NCI-H526 treated with DMSO at 0.1 percent for 48 hours (cell line): ENCODE measurements at regions not wholly inside any gene's neighbourhood (a gene's known extent, or its start where the extent isn't known, plus 50 kb on each side); places are given as distances from the start of the nearest gene placed in this dataset.

ENCODE experiments used
- DNase-seq: peaks from one replicate; lab custom pipeline; 2025; lab: John Stamatoyannopoulos, UW

- DNase-seq, result no peak
These were observed 184.1 kb upstream of the LNX1 start for GRCh38 chr4:53775381-53775780.

DNA sequence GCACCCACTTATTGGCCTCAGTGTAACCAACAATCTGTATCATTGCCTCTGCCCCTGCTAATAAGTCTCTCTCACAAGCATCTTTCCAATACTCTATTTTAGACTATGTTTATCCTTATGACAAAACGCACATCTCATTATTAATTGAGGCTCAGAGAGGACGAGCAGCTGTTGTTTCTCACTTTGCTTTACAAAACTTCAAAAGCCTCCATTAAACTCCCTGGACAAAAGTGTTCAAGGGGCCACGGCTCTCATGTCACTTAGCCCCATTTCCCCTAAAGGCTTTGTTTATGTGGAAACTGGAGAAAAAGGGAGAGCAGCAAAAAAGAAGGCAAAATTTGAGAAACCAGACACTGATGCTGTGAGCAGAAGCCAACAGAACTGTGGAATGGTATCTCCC, 180.0 kb upstream of the LNX1 start:
- no peak for DNase-seq

GRCh38 chr4:53767482-53767881, 176.2 kb upstream of the LNX1 start:
- no peak for DNase-seq

- no peak for DNase-seq
These were observed 173.6 kb upstream of the LNX1 start for GRCh38 chr4:53764761-53765490.

DNA sequence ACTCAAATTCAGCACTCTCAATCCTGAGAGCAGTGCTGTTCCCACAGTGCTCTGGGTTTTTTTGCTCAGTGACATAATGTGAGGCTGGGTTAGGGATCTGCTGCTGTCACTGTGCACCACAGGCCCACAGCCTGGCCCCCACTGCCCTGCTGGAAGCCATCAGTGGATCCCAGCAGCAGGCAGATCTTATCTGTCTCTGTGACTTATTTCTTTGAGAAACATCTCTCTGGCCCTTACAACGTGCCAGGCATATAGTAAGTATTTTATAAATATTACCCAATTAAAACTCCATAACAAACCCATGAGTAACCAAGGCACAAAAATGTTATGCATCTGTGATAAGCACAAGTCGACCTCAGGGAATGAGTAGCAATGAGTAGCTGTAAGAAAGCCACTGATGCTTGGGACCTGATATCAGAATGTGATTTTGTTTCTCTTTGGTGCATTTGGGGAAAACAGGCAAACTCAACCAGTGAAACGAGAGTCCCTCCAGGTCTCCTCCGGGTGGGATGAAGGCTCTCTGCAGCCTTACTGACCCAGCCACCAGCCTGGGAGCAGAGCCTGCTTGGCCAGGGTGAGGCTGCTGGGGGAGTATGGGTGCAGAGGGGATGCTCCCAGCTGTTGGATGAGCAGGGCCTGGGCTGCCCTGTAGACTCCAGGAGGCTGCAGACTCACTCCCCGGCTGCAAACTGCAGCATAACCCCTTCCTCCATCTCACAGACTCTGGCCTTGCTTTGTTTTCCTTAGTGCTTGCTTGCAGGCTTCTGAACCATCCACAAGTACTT, 172.7 kb upstream of the LNX1 start:
- DNase-seq, result no peak

DNA sequence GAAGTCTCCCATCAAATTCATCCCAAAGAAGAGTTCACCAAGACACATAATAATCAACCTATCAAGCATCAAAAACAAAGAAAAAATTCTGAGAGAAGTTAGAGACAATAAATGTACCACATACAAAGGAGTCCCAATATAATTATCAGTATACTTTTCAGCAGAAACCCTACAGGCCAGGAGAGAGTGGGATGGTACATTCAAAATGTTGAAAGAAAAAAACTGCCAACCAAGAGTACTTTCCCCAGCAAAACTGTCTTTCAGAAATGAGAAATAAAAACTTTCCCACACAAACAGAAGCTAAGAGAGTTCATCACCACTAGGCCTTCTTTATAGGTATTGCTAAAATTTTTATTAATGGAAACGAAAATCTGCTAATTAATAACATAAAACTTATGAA, 164.4 kb upstream of the LNX1 start:
- DNase-seq, result no peak

DNA sequence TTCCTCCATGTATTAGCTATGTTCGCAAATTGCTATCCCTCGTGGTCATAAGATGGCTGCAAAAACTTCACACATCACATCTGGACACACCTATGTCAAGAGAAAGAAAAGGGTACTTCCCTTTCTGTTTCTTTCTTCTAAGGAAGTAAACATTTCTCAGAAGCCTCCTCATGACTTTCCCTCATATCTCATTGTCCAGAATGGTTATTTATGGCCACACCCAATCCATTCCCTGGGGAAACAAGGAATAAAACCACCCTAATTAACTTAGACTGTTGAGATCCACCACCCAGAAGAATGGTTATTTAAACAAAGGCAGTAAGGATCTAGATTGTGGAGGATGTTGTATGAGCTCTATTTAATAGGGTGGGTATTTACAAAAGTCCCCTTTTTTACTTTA, 160.8 kb upstream of the LNX1 start:
- no peak for DNase-seq

- no peak for DNase-seq
These were observed 157.1 kb upstream of the LNX1 start for GRCh38 chr4:53748328-53748772.

- DNase-seq, result no peak
These were observed 156.1 kb upstream of the LNX1 start for GRCh38 chr4:53747401-53747800.

GRCh38 chr4:53744446-53745160, 153.3 kb upstream of the LNX1 start:
- DNase-seq, result peak; percentile 96

GRCh38 chr4:53734584-53735353, 143.5 kb upstream of the LNX1 start:
- DNase-seq, result no peak

- no peak for DNase-seq
These were observed 142.9 kb upstream of the LNX1 start for GRCh38 chr4:53734182-53734581.

DNA sequence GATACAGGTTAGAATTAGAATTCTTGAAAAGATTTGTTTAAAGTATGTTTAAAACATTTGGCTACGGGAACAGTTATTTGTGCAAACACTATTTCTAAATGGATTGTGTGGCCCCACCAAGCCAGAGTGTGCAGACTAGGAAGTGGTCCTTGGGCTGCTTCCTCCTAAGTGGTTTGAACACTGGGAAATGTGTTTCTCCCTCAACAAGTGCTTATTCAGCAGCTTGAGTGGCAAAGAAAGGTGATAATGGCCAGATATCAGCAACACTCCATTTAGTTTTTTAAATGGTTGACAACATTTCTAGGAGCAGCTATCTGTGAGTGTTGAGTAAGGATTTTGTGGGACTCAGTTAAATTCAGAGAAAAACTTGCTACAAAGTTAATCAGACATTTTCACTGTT, 141.4 kb upstream of the LNX1 start:
- DNase-seq, result no peak

DNA sequence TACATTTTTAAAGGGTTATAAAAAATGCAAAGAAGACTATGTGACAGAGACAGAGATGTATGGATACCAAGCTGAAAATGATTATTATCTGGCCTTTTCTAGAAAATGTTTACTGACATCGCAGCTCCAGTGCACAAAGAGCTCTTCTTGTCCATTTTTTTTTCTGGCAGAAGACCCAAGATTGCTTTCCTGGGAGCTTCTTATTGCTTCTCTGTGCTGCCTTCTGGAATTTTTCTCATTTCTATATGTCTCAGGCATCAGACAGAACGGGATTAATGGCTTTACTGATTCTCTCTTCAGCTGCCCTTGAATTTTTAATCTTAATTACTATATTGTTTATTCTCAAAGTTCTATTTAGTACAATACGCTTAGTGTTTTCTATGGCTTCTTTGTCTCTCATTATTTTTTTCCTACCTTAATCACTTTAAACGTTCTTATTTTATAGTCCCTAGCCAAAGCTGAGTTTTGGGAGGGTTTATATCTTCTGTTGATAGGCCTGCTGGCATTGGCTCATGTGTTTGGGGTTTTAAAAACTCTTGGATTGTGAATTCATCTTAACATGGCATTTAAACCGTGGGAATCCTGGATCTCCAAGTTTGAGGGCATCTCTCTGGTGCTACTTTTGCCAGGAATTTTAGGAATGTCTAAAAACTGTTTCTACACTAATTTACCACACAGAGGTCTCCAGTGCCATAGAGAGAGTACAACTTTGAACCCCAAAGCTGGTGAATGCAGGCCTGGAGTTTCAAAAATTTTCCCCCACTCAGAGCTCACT, 138.9 kb upstream of the LNX1 start:
- DNase-seq, result peak; percentile 46

DNA sequence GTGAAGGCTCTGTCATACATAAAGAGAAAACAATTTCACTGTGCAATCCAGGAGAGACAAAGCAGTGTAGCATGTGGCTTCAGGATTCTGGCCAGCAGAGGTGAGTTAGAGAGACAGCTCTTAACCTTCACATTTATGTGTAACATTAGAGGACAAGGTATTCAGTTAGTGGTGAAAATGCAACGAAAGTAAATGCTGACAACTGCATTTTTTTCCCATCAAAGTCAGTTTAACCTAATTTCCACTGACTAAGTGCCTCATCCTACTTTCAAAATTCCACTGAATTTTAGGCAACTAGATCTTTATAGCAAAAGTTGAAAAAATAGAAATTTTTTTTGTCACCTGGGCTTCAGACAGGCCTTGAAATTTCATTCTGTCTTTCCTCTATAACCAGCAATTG, 130.8 kb upstream of the LNX1 start:
- DNase-seq, result no peak

GRCh38 chr4:53721263-53721662, 130.0 kb upstream of the LNX1 start:
- DNase-seq, result no peak

GRCh38 chr4:53720776-53721175, 129.5 kb upstream of the LNX1 start:
- DNase-seq, result no peak

GRCh38 chr4:53717064-53717549, 125.8 kb upstream of the LNX1 start:
- no peak for DNase-seq

DNA sequence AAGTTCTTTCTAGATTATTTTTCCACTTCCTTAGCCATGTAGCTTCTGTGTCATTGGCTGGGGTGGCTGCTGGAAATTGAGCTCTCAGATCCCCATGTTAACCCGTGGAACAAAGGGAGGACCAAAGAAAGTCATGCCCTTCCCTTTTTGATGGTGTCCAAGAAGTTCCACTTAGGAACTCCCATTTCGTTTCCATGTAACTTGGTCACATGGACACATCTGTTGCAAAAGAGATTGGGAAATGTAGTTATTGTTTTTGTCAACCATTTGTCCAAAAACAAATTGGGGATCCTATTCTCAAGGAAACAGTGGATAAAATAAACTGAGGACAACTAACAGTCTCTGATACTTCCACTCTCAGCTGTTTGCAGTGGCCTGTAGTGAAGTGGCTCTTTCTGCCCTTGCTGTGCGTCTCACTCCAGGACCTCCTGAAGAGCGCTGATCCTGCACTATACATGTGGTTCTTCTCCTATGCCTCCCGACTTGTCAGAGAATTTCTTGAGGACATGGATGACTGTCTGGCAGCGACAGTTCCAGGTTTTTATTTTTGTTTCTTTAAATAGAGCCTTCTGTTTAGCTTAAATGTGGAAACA, 125.3 kb upstream of the LNX1 start:
- no peak for DNase-seq

DNA sequence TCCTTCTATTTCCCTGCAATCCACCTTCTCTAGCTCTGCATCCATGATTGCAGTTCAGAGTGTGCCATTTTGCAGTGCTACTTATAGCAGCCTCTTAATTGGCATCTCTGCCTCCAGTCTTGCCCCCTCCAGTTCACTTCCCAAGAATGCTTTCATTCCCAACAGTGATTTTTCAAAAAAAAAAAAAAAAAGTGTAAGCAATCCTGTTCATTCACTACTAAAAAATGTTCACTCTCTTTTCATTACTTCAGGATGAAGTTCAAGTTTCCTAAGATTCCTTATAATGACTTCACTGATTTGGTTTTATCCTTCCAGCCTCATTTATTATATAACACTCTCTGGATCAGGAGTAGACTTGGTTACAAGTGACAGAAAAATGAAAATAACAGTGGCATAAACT, 124.7 kb upstream of the LNX1 start:
- no peak for DNase-seq
